GM12878 (cell line): ENCODE measurements at regions not wholly inside any gene's neighbourhood (a gene's known extent, or its start where the extent isn't known, plus 50 kb on each side); places are given as distances from the start of the nearest gene placed in this dataset.

Source experiments
- ATAC-seq: fragments of 200-7000 bp; cut with Tn5 transposase; 3 replicates; pipeline ENCODE4 v1.9.1; 2020; ENCODE audit warnings: mild to moderate bottlenecking, moderate library complexity
- BruUV-seq: library from RNA; stranded (reverse); fragments of 400-500 nt; replicated peaks from 2 replicates; lab custom pipeline; 2021; lab: Mats Ljungman, UMichigan
- CTCF ChIA-PET: fragments of 300-600 bp; sonication (Branson Sonifier 250); formaldehyde crosslinking; extraction: SDS; loops from one replicate; lab custom pipeline; 2021; ENCODE audit warnings: inconsistent platforms; lab: Yijun Ruan, JAX
- POLR2A ChIA-PET: fragments of 350-600 bp; formaldehyde crosslinking; extraction: SDS; loops from one replicate; lab custom pipeline; 2021; ENCODE audit warnings: inconsistent platforms; lab: Charles Lee
- RAD21 ChIA-PET: fragments of 300-600 bp; sonication (Branson Sonifier 250); formaldehyde crosslinking; loops from one replicate; lab custom pipeline; 2023; ENCODE audit warnings: antibody characterized with exemption; ENCODE audit not compliant: unreplicated experiment; lab: Charles Lee
- SMC1A ChIA-PET: fragments of 300-600 bp; sonication (Branson Sonifier 250); formaldehyde crosslinking; loops from one replicate; lab custom pipeline; 2023; ENCODE audit not compliant: unreplicated experiment, uncharacterized antibody; lab: Charles Lee
- DNase-seq: peaks from one replicate; pipeline ENCODE4 v3.0.0-alpha.2; 2011; ENCODE audit warnings: low read depth, low spot score
- FAIRE-seq: peaks from 3 replicates; lab custom pipeline; 2011; peaks lifted over from hg19 to GRCh38; lab: Jason Lieb, UNC
- H2AFZ ChIP-seq: 2 replicates; pipeline ENCODE4 v1.6.0; 2011; ENCODE audit warnings: low read depth, low read length, control low read depth; ENCODE audit not compliant: control insufficient read depth
- H3K27ac ChIP-seq: 2 replicates; pipeline ENCODE4 v1.5.1; 2011; ENCODE audit warnings: control low read depth; ENCODE audit not compliant: control insufficient read depth, insufficient read depth
- H3K27me3 ChIP-seq, 2 experiments: replicated peaks in 1 of 2; 2 replicates each; pipeline versions ENCODE4 v1.6.0 to v1.6.1; 2011; ENCODE audit warnings: low read length in 1 of 2; ENCODE audit not compliant: control insufficient read depth in 2 of 2, insufficient read depth in 2 of 2
- H3K36me3 ChIP-seq, 2 experiments: 2 replicates each; pipeline ENCODE4 v1.5.1; 2011; ENCODE audit warnings: low read length in 1 of 2; ENCODE audit not compliant: control insufficient read depth in 2 of 2, insufficient read depth in 2 of 2
- H3K4me1 ChIP-seq: 2 replicates; pipeline ENCODE4 v1.6.1; 2011; ENCODE audit warnings: mild to moderate bottlenecking, low read length, moderate library complexity, mixed read lengths; ENCODE audit not compliant: control insufficient read depth, insufficient read depth
- H3K4me2 ChIP-seq: 2 replicates; pipeline ENCODE4 v1.6.0; 2011; ENCODE audit warnings: control low read depth; ENCODE audit not compliant: control insufficient read depth, insufficient read depth
- H3K4me3 ChIP-seq: fragments of 200-600 bp; sonication (generic); 2 replicates; pipeline ENCODE4 v1.5.1; 2016
- H3K79me2 ChIP-seq: 2 replicates; pipeline ENCODE4 v1.6.0; 2011; ENCODE audit warnings: low read length; ENCODE audit not compliant: control insufficient read depth, insufficient read depth
- H3K9ac ChIP-seq: 2 replicates; pipeline ENCODE4 v1.8.0; 2011; ENCODE audit warnings: low read length, control low read depth, mixed read lengths; ENCODE audit not compliant: control insufficient read depth, insufficient read depth
- H3K9me3 ChIP-seq: replicated peaks from 3 replicates; pipeline ENCODE4 v1.5.1; 2011; ENCODE audit warnings: mild to moderate bottlenecking, low read length; ENCODE audit not compliant: control insufficient read depth, insufficient read depth
- H4K20me1 ChIP-seq: 2 replicates; pipeline ENCODE4 v1.6.0; 2011; ENCODE audit not compliant: control insufficient read depth, insufficient read depth
- FOS ChIP-seq: IDR thresholded peaks from 3 replicates; pipeline ENCODE4 v1.6.1; 2011; ENCODE audit warnings: borderline replicate concordance; ENCODE audit not compliant: insufficient read length; ENCODE audit errors: extremely low read depth
- GABPA ChIP-seq: IDR thresholded peaks from 2 replicates; pipeline ENCODE4 v1.6.1; 2014; ENCODE audit warnings: antibody characterized with exemption, low read depth, mild to moderate bottlenecking, inconsistent platforms
- HDAC2 ChIP-seq: fragments of 200-600 bp; sonication (generic); IDR thresholded peaks from 2 replicates; pipeline ENCODE4 v1.6.1; 2017
- NR2C1 ChIP-seq: fragments of 450-650 bp; IDR thresholded peaks from 2 replicates; pipeline ENCODE4 v1.6.1; 2017; ENCODE audit warnings: antibody characterized with exemption, mild to moderate bottlenecking, moderate library complexity
- SMC3 ChIP-seq: IDR thresholded peaks from 2 replicates; pipeline ENCODE4 v1.6.1; 2011; ENCODE audit warnings: low read length, improper control_type of control experiment, borderline replicate concordance
- SPI1 ChIP-seq: IDR thresholded peaks from 2 replicates; pipeline ENCODE4 v1.6.1; 2011; ENCODE audit warnings: low read depth, mild to moderate bottlenecking, low read length, moderate library complexity, borderline replicate concordance; ENCODE audit not compliant: insufficient read depth
- SUZ12 ChIP-seq: fragments of 200-600 bp; sonication (generic); IDR thresholded peaks from one replicate; pipeline ENCODE4 v1.6.1; 2018; ENCODE audit warnings: antibody characterized with exemption, mild to moderate bottlenecking; ENCODE audit not compliant: unreplicated experiment
- ZNF24 ChIP-seq: fragments of 450-650 bp; IDR thresholded peaks from 2 replicates; pipeline ENCODE4 v1.6.1; 2017; ENCODE audit warnings: antibody characterized with exemption, mild to moderate bottlenecking
- ZNF274 ChIP-seq: IDR thresholded peaks from one replicate; pipeline ENCODE4 v1.8.0; 2011; ENCODE audit not compliant: insufficient read length, insufficient read depth
- in situ Hi-C: fragments of 300-500 bp; cut with MboI; formaldehyde crosslinking; loops from 9 replicates; pipeline ENCODE4 v1.14.3; 2018; ENCODE audit warnings: mixed read lengths
- intact Hi-C: fragments of 100-400 bp; cut with micrococcal nuclease; formaldehyde crosslinking; loops from one replicate; pipeline ENCODE4 v1.14.2; 2022; ENCODE audit not compliant: unreplicated experiment
- TF ChIP-seq, protein P1 (sequence below): IDR thresholded peaks from 2 replicates; pipeline ENCODE4 v1.6.1; 2011; ENCODE audit warnings: borderline replicate concordance, low read depth, mild to moderate bottlenecking, moderate library complexity, low read length; ENCODE audit not compliant: insufficient read depth, poor library complexity, severe bottlenecking
- TF ChIP-seq, protein P2 (sequence below): IDR thresholded peaks from 2 replicates; pipeline ENCODE4 v1.6.1; 2012; ENCODE audit warnings: improper control_type of control experiment, low read depth, low read length; ENCODE audit not compliant: insufficient replicate concordance
- TF ChIP-seq, protein P3 (sequence below): IDR thresholded peaks from 2 replicates; pipeline ENCODE4 v1.6.1; 2012; ENCODE audit warnings: low read depth, low read length, improper control_type of control experiment
- TF ChIP-seq, protein P4 (sequence below): fragments of 450-650 bp; IDR thresholded peaks from 2 replicates; pipeline ENCODE4 v1.6.1; 2018; ENCODE audit warnings: mild to moderate bottlenecking, low read depth, moderate library complexity; ENCODE audit not compliant: partially characterized antibody

GRCh38 chr3:6726811-6727210, 134.1 kb upstream of the GRM7 start:
- Histone ChIP-seq H3K36me3 (no peaks in the 10 kb centered on the region), H3K79me2 (no peaks in the 10 kb centered on the region), H3K4me2 (no peak overlapping the region), H4K20me1 (no peaks in the 10 kb centered on the region), H3K4me1 (no peaks in the 10 kb centered on the region), H3K27ac (no peak overlapping the region)
- ChIA-PET CTCF (no interaction called here), RAD21 (interaction anchor here (0.5 kb wide), 1 partner anchor 266 kb away, joined by 3 read pairs; no protein-coding TSS in a partner anchor), SMC1A (interaction anchor here (1.3 kb wide), 1 partner anchor 9 kb away, joined by 3 read pairs; no protein-coding TSS in a partner anchor)
- intact Hi-C loops, result no loop called here
- no peak for TF ChIP-seq SUZ12
- TF ChIP-seq ZNF24, result no peak
- TF ChIP-seq GABPA, result no peak
- TF ChIP-seq HDAC2, result no peak
- TF ChIP-seq, protein P1, sequence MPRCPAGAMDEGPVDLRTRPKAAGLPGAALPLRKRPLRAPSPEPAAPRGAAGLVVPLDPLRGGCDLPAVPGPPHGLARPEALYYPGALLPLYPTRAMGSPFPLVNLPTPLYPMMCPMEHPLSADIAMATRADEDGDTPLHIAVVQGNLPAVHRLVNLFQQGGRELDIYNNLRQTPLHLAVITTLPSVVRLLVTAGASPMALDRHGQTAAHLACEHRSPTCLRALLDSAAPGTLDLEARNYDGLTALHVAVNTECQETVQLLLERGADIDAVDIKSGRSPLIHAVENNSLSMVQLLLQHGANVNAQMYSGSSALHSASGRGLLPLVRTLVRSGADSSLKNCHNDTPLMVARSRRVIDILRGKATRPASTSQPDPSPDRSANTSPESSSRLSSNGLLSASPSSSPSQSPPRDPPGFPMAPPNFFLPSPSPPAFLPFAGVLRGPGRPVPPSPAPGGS, result no peak
- TF ChIP-seq, protein P2, sequence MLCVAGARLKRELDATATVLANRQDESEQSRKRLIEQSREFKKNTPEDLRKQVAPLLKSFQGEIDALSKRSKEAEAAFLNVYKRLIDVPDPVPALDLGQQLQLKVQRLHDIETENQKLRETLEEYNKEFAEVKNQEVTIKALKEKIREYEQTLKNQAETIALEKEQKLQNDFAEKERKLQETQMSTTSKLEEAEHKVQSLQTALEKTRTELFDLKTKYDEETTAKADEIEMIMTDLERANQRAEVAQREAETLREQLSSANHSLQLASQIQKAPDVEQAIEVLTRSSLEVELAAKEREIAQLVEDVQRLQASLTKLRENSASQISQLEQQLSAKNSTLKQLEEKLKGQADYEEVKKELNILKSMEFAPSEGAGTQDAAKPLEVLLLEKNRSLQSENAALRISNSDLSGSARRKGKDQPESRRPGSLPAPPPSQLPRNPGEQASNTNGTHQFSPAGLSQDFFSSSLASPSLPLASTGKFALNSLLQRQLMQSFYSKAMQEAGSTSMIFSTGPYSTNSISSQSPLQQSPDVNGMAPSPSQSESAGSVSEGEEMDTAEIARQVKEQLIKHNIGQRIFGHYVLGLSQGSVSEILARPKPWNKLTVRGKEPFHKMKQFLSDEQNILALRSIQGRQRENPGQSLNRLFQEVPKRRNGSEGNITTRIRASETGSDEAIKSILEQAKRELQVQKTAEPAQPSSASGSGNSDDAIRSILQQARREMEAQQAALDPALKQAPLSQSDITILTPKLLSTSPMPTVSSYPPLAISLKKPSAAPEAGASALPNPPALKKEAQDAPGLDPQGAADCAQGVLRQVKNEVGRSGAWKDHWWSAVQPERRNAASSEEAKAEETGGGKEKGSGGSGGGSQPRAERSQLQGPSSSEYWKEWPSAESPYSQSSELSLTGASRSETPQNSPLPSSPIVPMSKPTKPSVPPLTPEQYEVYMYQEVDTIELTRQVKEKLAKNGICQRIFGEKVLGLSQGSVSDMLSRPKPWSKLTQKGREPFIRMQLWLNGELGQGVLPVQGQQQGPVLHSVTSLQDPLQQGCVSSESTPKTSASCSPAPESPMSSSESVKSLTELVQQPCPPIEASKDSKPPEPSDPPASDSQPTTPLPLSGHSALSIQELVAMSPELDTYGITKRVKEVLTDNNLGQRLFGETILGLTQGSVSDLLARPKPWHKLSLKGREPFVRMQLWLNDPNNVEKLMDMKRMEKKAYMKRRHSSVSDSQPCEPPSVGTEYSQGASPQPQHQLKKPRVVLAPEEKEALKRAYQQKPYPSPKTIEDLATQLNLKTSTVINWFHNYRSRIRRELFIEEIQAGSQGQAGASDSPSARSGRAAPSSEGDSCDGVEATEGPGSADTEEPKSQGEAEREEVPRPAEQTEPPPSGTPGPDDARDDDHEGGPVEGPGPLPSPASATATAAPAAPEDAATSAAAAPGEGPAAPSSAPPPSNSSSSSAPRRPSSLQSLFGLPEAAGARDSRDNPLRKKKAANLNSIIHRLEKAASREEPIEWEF, result no peak
- TF ChIP-seq, protein P3, sequence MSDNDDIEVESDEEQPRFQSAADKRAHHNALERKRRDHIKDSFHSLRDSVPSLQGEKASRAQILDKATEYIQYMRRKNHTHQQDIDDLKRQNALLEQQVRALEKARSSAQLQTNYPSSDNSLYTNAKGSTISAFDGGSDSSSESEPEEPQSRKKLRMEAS, result no peak
- no peak for TF ChIP-seq SPI1
- no peak for TF ChIP-seq FOS
- no peak for TF ChIP-seq SMC3
- TF ChIP-seq NR2C1, result no peak
- TF ChIP-seq, protein P4, sequence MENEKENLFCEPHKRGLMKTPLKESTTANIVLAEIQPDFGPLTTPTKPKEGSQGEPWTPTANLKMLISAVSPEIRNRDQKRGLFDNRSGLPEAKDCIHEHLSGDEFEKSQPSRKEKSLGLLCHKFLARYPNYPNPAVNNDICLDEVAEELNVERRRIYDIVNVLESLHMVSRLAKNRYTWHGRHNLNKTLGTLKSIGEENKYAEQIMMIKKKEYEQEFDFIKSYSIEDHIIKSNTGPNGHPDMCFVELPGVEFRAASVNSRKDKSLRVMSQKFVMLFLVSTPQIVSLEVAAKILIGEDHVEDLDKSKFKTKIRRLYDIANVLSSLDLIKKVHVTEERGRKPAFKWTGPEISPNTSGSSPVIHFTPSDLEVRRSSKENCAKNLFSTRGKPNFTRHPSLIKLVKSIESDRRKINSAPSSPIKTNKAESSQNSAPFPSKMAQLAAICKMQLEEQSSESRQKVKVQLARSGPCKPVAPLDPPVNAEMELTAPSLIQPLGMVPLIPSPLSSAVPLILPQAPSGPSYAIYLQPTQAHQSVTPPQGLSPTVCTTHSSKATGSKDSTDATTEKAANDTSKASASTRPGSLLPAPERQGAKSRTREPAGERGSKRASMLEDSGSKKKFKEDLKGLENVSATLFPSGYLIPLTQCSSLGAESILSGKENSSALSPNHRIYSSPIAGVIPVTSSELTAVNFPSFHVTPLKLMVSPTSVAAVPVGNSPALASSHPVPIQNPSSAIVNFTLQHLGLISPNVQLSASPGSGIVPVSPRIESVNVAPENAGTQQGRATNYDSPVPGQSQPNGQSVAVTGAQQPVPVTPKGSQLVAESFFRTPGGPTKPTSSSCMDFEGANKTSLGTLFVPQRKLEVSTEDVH, result no peak
- TF ChIP-seq ZNF274, result no peak
- TF ChIP-seq, all 136 proteins: peak for 0
- no peaks in the 10 kb centered on the region for H3K27me3 ChIP-seq
- no peak for ATAC-seq
- in situ Hi-C loops, result no loop called here
- peaks cover 3% of the 10 kb centered on the region; the same call in 2 of the 3 replicates for H3K9me3 ChIP-seq
- BruUV-seq, result no TSS peak
- POLR2A ChIA-PET, result interaction anchor here (0.7 kb wide), 1 partner anchor 9 kb away, joined by 3 read pairs; no protein-coding TSS in a partner anchor
- no peak for FAIRE-seq
- DNase-seq, result no peak
- H3K4me3 ChIP-seq, result no peak overlapping the region
- H3K9ac ChIP-seq, result no peak overlapping the region
- H2AFZ ChIP-seq, result no peak overlapping the region
